ENCODE measurements at regions not wholly inside any gene's neighbourhood (a gene's known extent, or its start where the extent isn't known, plus 50 kb on each side); places are given as distances from the start of the nearest gene placed in this dataset.
"Not testable (repeated sequence)": the region's sequence is repeated elsewhere in the genome, so short reads cannot be mapped to it uniquely, and the experiment has no call there.

DNA sequence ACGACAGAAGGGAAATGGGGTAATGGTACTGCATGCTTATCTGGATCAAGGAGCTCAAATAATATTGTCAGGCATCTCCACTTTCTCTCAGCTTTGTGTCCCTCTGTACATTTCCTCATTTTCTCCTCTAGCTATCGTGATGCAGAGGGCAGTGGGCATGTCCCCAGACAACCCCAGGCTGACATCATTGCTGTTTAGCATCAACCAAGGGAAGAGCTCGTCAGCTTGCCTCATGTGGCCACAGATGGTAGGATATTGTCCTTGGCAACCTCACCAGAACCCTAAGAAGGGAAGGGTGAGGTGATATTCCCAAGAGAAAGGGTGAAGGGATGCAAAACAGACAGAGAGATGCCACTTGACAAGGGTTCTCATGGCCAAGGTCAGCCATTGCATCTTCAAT is 58.3 kb downstream of the MAFB start:
- no peaks in the 10 kb centered on the region for H3K4me1 ChIP-seq (ENCODE audit: insufficient read depth)
- no peak for DNase-seq
- intact Hi-C loops (cut with DNase I): no loop called here

DNA sequence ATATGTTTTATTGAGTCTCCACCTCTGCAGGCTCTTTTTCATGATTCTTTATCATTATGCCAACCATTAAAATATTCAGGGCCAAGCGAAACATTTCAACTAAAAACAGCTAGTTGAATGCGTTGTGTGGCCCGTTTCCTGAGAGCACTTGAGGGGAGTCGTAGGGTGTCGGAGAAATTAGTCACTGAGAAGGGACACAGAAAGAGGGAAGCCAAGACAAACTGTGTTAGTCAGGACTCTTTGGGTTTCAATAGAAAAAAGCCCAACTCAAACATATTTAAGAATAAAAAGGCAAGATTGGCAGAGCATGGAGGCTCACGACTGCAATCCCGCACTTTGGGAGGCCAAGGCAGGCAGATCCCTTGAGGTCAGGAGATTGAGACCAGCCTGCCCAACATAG is 58.9 kb downstream of the MAFB start:
- 92 to 94% (median 94%) methylated on average over 7 of the region's 7 CpGs for WGBS, 3 donors
- no peaks in the 10 kb centered on the region for H3K36me3 ChIP-seq
- H3K9me3 ChIP-seq: no peaks in the 10 kb centered on the region
- no peak overlapping the region for H3K4me3 ChIP-seq
- no peak overlapping the region for H3K27ac ChIP-seq
- H3K27me3 ChIP-seq: no peaks in the 10 kb centered on the region
- no peak for TF ChIP-seq POLR2A (IDR thresholded peaks at IDR 0.05)
- TF ChIP-seq, protein P1, sequence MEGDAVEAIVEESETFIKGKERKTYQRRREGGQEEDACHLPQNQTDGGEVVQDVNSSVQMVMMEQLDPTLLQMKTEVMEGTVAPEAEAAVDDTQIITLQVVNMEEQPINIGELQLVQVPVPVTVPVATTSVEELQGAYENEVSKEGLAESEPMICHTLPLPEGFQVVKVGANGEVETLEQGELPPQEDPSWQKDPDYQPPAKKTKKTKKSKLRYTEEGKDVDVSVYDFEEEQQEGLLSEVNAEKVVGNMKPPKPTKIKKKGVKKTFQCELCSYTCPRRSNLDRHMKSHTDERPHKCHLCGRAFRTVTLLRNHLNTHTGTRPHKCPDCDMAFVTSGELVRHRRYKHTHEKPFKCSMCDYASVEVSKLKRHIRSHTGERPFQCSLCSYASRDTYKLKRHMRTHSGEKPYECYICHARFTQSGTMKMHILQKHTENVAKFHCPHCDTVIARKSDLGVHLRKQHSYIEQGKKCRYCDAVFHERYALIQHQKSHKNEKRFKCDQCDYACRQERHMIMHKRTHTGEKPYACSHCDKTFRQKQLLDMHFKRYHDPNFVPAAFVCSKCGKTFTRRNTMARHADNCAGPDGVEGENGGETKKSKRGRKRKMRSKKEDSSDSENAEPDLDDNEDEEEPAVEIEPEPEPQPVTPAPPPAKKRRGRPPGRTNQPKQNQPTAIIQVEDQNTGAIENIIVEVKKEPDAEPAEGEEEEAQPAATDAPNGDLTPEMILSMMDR (IDR thresholded peaks at IDR 0.05): no peak
- no peak for TF ChIP-seq EP300 (IDR thresholded peaks at IDR 0.05)
- no peaks in the 10 kb centered on the region for H3K4me1 ChIP-seq (ENCODE audit: insufficient read depth)
- DNase-seq: no peak
- intact Hi-C loops (cut with DNase I): no loop called here

More for the DNA sequence above, 58.3 kb downstream of the MAFB start:
- H3K27me3 ChIP-seq: no peaks in the 10 kb centered on the region
- no peaks in the 10 kb centered on the region for H3K36me3 ChIP-seq
- TF ChIP-seq, protein P1 (IDR thresholded peaks at IDR 0.05): no peak
- TF ChIP-seq EP300 (IDR thresholded peaks at IDR 0.05) (no peak), POLR2A (IDR thresholded peaks at IDR 0.05) (no peak)
- 80 to 87% (median 86%) methylated on average over 3 of the region's 3 CpGs for WGBS, 3 donors
- H3K9me3 ChIP-seq: no peaks in the 10 kb centered on the region
- no peak overlapping the region for H3K4me3 ChIP-seq
- no peak overlapping the region for H3K27ac ChIP-seq

DNA sequence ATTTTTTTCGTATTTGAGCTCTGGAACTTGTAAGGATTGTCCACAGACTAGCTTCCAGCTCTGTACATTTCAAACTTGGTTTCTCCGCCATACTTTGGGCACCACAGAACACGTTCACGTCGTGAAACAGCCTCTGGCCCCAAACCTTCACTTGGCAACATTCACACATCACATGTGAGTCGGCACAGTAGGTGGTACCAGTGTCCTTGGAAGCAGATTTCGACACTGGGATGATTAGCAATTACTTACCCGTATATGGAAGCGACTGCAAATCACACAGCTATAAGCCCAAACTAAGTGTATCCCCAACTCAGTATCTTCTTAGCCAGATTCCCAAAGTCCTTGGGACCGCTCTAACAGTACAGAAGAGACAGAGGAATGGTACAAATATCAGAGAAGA is 60.2 kb downstream of the MAFB start:
- WGBS, 3 donors: 31 to 61% (median 53%) methylated on average over 10 of the region's 10 CpGs
- no peak for DNase-seq
- no peak overlapping the region for H3K27ac ChIP-seq
- no peaks in the 10 kb centered on the region for H3K36me3 ChIP-seq
- no peak overlapping the region for H3K4me3 ChIP-seq
- TF ChIP-seq EP300 (IDR thresholded peaks at IDR 0.05) (no peak), POLR2A (IDR thresholded peaks at IDR 0.05) (no peak)
- TF ChIP-seq, protein P1 (IDR thresholded peaks at IDR 0.05): no peak
- no peaks in the 10 kb centered on the region for H3K4me1 ChIP-seq (ENCODE audit: insufficient read depth)
- intact Hi-C loops (cut with DNase I): no loop called here
- no peaks in the 10 kb centered on the region for H3K9me3 ChIP-seq
- H3K27me3 ChIP-seq: no peaks in the 10 kb centered on the region

DNA sequence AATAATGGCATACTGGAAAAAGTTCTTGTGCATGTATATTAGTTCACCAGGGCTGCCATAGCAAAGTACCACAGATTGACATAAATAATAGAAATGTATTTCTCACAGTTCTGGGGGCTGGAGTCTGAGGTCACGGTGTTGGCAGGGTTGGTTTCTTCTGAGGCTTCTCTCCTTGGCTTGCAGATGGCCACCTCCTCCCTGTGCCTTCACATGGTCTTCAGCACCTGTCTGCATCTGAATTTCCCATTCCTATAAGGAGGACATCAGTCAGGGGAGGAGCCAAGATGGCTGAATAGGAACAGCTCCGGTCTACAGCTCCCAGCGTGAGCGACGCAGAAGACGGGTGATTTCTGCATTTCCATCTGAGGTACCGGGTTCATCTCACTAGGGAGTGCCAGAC is 70.0 kb downstream of the MAFB start:
- H3K4me3 ChIP-seq; H3K9me3 ChIP-seq; DNase-seq; H3K36me3 ChIP-seq; intact Hi-C loops (cut with DNase I); H3K27me3 ChIP-seq; H3K27ac ChIP-seq; H3K4me1 ChIP-seq (ENCODE audit: insufficient read depth): not testable (repeated sequence)
- 85 to 97% (median 88%) methylated on average over 6 to 7 of the region's 7 CpGs for WGBS, 3 donors

DNA sequence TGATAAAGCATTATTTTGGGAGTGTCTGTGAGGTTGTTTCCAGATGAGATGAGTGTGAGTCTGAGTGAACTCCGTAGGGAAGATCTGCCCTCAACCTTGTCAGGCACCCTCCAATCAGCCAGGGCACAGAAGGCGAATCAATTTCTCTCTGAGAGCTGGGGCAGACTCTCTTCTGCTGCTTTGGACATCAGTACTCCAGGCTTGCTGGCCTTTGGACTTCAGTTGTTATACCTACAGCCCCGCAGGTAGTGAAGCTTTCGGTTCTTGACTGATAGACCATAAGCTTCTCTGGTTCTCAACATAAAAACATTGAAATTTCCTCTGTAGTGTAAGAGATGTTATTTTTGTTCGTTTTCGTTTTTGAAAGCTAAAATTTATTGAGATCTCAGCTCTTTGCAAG is 71.4 kb downstream of the MAFB start:
- Histone ChIP-seq H3K9me3 (no peaks in the 10 kb centered on the region), H3K27me3 (no peaks in the 10 kb centered on the region), H3K4me3 (no peak overlapping the region), H3K36me3 (no peaks in the 10 kb centered on the region), H3K27ac (no peak overlapping the region), H3K4me1 (ENCODE audit: insufficient read depth) (no peaks in the 10 kb centered on the region)
- no peak for DNase-seq
- intact Hi-C loops (cut with DNase I): no loop called here
- 83 to 87% (median 83%) methylated on average over 6 of the region's 6 CpGs for WGBS, 3 donors
- TF ChIP-seq POLR2A (IDR thresholded peaks at IDR 0.05) (no peak), EP300 (IDR thresholded peaks at IDR 0.05) (no peak)
- TF ChIP-seq, protein P1 (IDR thresholded peaks at IDR 0.05): no peak

Measured in ovary (tissue), 7 donors.